GM12873 (cell line): ENCODE measurements at regions not wholly inside any gene's neighbourhood (a gene's known extent, or its start where the extent isn't known, plus 50 kb on each side); places are given as distances from the start of the nearest gene placed in this dataset.

ENCODE experiments used
- CTCF ChIP-seq: IDR thresholded peaks from 2 replicates; pipeline ENCODE4 v1.5.1; 2012; ENCODE audit warnings: low read depth, mild to moderate bottlenecking, moderate library complexity, low read length, control low read depth; ENCODE audit not compliant: insufficient read depth; ENCODE audit errors: missing control alignments

- no peak for TF ChIP-seq CTCF
Measured at GRCh38 chr6:104413767-104414166, 446.0 kb downstream of the HACE1 start.

GRCh38 chr6:104411302-104411701 lies 448.4 kb downstream of the HACE1 start:
- no peak for TF ChIP-seq CTCF

- no peak for TF ChIP-seq CTCF
Measured at GRCh38 chr6:104409913-104410312, 449.8 kb downstream of the HACE1 start.

GRCh38 chr6:104407957-104408356 lies 451.8 kb downstream of the HACE1 start:
- TF ChIP-seq CTCF, result no peak

GRCh38 chr6:104404377-104404776 lies 455.3 kb downstream of the HACE1 start:
- no peak for TF ChIP-seq CTCF

GRCh38 chr6:104402572-104402971 lies 457.1 kb downstream of the HACE1 start:
- TF ChIP-seq CTCF, result no peak

- no peak for TF ChIP-seq CTCF
Measured at GRCh38 chr6:104401926-104402325, 457.8 kb downstream of the HACE1 start.

GRCh38 chr6:104400844-104401243 lies 458.9 kb downstream of the HACE1 start:
- no peak for TF ChIP-seq CTCF
